ENCODE measurements at regions not wholly inside any gene's neighbourhood (a gene's known extent, or its start where the extent isn't known, plus 50 kb on each side); places are given as distances from the start of the nearest gene placed in this dataset.

DNA sequence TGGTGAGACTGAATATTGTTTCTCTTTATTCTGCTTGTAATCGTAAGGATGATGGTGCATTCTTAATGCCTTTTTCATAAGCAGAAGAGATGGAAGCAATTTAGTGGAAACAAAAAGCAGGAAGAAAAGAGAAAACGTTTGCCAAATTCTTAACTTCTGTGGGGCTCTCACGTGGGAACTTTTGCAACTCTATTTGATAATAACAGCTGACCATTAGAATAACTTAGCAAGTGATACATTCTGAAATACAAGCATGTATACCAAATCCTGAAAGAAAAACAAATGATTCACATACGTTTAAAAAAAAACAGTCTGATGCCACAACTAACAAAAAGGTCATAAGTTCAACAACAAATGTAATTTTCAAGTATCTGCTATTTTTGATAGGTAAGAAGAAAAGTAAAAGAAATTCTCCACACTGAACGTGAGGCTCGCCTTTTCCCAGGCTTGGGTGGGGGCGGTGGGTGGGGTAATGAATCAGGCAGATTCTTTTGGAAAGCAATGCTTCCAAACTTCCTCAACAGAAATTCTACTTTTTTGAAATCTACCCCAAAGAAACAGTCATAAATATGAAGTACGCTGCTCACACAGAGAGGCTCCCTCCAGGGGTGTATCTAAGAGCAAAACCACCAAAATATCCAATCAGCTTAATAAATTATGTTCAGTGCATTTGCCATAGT is 446.2 kb upstream of the MGMT start:
- 8% methylated on average over 8 of the region's 8 CpGs for WGBS (ENCODE audit: low lambda C conversion rate)
- H3K9me3 ChIP-seq (ENCODE audit: low read length) = no peaks in the 10 kb centered on the region
- no TSS peak for BruUV-seq (replicated peaks)
- H3K27ac ChIP-seq (ENCODE audit: extremely low read length, insufficient read depth, low read length) = no peak overlapping the region
- ChIA-PET POLR2A (no interaction called here), CTCF (ENCODE audit: low intra/inter-chr PET ratio, low total read pairs) (no interaction called here)
- H3K9ac ChIP-seq (ENCODE audit: insufficient read depth, low read depth, low read length) = no peak overlapping the region
- H4K20me1 ChIP-seq (ENCODE audit: insufficient read depth, low read length) = no peaks in the 10 kb centered on the region
- in situ Hi-C loops (cut with HindIII; ENCODE audit: extremely low pct_ligation_motif_present, low pct_unique_long_range_greater_than_20kb) = no loop called here
- ATAC-seq (no peak), FAIRE-seq (no peak), DNase-seq (ENCODE audit: low spot score) (no peak)
- H3K27me3 ChIP-seq (ENCODE audit: control insufficient read depth in 1 of 2, insufficient read depth in 2 of 2, low read length in 2 of 2) = peaks cover 2 to 25% of the 10 kb centered on the region in 2 experiments; a peak in 3 of 5 replicates
- no peak overlapping the region for H2AFZ ChIP-seq (ENCODE audit: low read length)
- H3K36me3 ChIP-seq (replicated peaks in 1 of 2; ENCODE audit: control insufficient read depth in 1 of 2, insufficient read depth in 2 of 2, low read length in 2 of 2) = no peaks in the 10 kb centered on the region
- H3K79me2 ChIP-seq (ENCODE audit: insufficient read depth, low read length) = no peaks in the 10 kb centered on the region
- H3K4me2 ChIP-seq (ENCODE audit: low read depth, low read length) = no peak overlapping the region
- intact Hi-C loops (cut with micrococcal nuclease; ENCODE audit: unreplicated experiment) = no loop called here
- H3K4me3 ChIP-seq (replicated peaks in 1 of 3; ENCODE audit: insufficient read depth in 1 of 3, low read depth in 2 of 3, low read length in 3 of 3) = no peak overlapping the region
- H3K4me1 ChIP-seq (ENCODE audit: insufficient read depth, low read length) = no peaks in the 10 kb centered on the region
- TF ChIP-seq ATF5 (CRISPR knock-in tag; IDR thresholded peaks at IDR 0.05; ENCODE audit: low read depth) (no peak), ZNF224 (CRISPR knock-in tag; IDR thresholded peaks at IDR 0.05) (no peak), MBD4 (IDR thresholded peaks at IDR 0.05; ENCODE audit: borderline replicate concordance, low read length) (no peak), ZSCAN22 (CRISPR knock-in tag; IDR thresholded peaks at IDR 0.05) (no peak), NAIF1 (CRISPR knock-in tag; IDR thresholded peaks at IDR 0.05; ENCODE audit: borderline replicate concordance) (no peak), HDAC6 (IDR thresholded peaks at IDR 0.05; ENCODE audit: low read depth, low read length) (no peak), ZNF354B (CRISPR knock-in tag; IDR thresholded peaks at IDR 0.05) (no peak), ARNT2 (CRISPR knock-in tag; IDR thresholded peaks at IDR 0.05; ENCODE audit: low read depth) (no peak), GLI4 (CRISPR knock-in tag; IDR thresholded peaks at IDR 0.05; ENCODE audit: borderline replicate concordance) (no peak), NPAS2 (CRISPR knock-in tag; IDR thresholded peaks at IDR 0.05; ENCODE audit: borderline replicate concordance) (no peak), ZIK1 (CRISPR knock-in tag; IDR thresholded peaks at IDR 0.05; ENCODE audit: borderline replicate concordance, low read depth) (no peak)
- TF ChIP-seq, protein P1, sequence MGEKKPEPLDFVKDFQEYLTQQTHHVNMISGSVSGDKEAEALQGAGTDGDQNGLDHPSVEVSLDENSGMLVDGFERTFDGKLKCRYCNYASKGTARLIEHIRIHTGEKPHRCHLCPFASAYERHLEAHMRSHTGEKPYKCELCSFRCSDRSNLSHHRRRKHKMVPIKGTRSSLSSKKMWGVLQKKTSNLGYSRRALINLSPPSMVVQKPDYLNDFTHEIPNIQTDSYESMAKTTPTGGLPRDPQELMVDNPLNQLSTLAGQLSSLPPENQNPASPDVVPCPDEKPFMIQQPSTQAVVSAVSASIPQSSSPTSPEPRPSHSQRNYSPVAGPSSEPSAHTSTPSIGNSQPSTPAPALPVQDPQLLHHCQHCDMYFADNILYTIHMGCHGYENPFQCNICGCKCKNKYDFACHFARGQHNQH (CRISPR knock-in tag; IDR thresholded peaks at IDR 0.05) = no peak
- TF ChIP-seq, protein P2, sequence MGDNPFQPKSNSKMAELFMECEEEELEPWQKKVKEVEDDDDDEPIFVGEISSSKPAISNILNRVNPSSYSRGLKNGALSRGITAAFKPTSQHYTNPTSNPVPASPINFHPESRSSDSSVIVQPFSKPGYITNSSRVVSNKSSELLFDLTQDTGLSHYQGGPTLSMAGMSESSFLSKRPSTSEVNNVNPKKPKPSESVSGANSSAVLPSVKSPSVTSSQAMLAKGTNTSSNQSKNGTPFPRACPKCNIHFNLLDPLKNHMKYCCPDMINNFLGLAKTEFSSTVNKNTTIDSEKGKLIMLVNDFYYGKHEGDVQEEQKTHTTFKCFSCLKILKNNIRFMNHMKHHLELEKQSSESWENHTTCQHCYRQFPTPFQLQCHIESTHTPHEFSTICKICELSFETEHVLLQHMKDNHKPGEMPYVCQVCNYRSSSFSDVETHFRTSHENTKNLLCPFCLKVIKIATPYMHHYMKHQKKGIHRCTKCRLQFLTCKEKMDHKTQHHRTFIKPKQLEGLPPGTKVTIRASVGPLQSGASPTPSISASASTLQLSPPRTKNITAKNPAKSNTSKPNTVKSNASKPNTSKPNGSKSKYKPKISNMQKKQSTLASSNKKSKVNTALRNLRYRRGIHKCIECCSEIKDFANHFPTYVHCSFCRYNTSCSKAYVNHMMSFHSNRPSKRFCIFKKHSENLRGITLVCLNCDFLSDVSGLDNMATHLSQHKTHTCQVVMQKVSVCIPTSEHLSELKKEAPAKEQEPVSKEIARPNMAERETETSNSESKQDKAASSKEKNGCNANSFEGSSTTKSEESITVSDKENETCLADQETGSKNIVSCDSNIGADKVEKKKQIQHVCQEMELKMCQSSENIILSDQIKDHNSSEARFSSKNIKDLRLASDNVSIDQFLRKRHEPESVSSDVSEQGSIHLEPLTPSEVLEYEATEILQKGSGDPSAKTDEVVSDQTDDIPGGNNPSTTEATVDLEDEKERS (CRISPR knock-in tag; IDR thresholded peaks at IDR 0.05) = no peak

All from HepG2 (cell line).